Mucosa of rectum (tissue), 2 donors: ENCODE measurements at regions not wholly inside any gene's neighbourhood (a gene's known extent, or its start where the extent isn't known, plus 50 kb on each side); places are given as distances from the start of the nearest gene placed in this dataset.
"Not testable (repeated sequence)": the region's sequence is repeated elsewhere in the genome, so short reads cannot be mapped to it uniquely, and the experiment has no call there.

ENCODE experiments used
- H3K27ac ChIP-seq, 2 donors: one replicate each; pipeline ENCODE4 v1.7.0; 2013; ENCODE audit warnings: inconsistent platforms in 2 of 2, low read depth in 2 of 2, low read length in 2 of 2
- H3K27me3 ChIP-seq, 2 donors: one replicate each; pipeline ENCODE4 v1.7.0; 2013; ENCODE audit warnings: low read length in 2 of 2; ENCODE audit not compliant: control insufficient read depth in 2 of 2, insufficient read depth in 2 of 2
- H3K36me3 ChIP-seq, 2 donors: one replicate each; pipeline ENCODE4 v1.7.0; 2013; ENCODE audit warnings: low read length in 2 of 2; ENCODE audit not compliant: control insufficient read depth in 2 of 2, insufficient read depth in 2 of 2
- H3K4me1 ChIP-seq, 2 donors: one replicate each; pipeline ENCODE4 v1.7.0; 2013; ENCODE audit warnings: low read length in 2 of 2, mild to moderate bottlenecking in 1 of 2; ENCODE audit not compliant: control insufficient read depth in 2 of 2, insufficient read depth in 2 of 2
- H3K4me3 ChIP-seq, 2 donors: one replicate each; pipeline ENCODE4 v1.7.0; 2013; ENCODE audit warnings: low read length in 2 of 2
- H3K9ac ChIP-seq, 2 donors: one replicate each; pipeline ENCODE4 v1.7.0; 2013; ENCODE audit warnings: low read length in 2 of 2, low read depth in 1 of 2, mild to moderate bottlenecking in 1 of 2
- H3K9me3 ChIP-seq, 2 donors: one replicate each; pipeline ENCODE4 v1.7.0; 2013; ENCODE audit warnings: low read length in 2 of 2; ENCODE audit not compliant: control insufficient read depth in 2 of 2
- donor health status: healthy.
- donor health status: Normal muscosa, but diverticular disease.

- H3K4me3 ChIP-seq = no peak overlapping the region
- no peaks in the 10 kb centered on the region for H3K9me3 ChIP-seq
- no peaks in the 10 kb centered on the region for H3K4me1 ChIP-seq
- H3K36me3 ChIP-seq = peaks cover 9 to 12% of the 10 kb centered on the region in 2 donors
- H3K27me3 ChIP-seq = no peaks in the 10 kb centered on the region
- H3K27ac ChIP-seq = no peak overlapping the region
- no peak overlapping the region for H3K9ac ChIP-seq
Measured at GRCh38 chrX:3820167-3820566, 106.7 kb upstream of the PRKX start.

- not testable (repeated sequence) for H3K4me1 ChIP-seq, H3K4me3 ChIP-seq, H3K36me3 ChIP-seq, H3K9me3 ChIP-seq, H3K9ac ChIP-seq, H3K27ac ChIP-seq, H3K27me3 ChIP-seq
Measured at GRCh38 chrX:3817480-3817879, 104.0 kb upstream of the PRKX start.

- Histone ChIP-seq H3K36me3 (peaks cover 5 to 6% of the 10 kb centered on the region in 2 donors), H3K9ac (peak overlapping the region; percentile 75 to 87), H3K4me1 (no peaks in the 10 kb centered on the region), H3K27me3 (no peaks in the 10 kb centered on the region), H3K27ac (peak overlapping the region; percentile 96 to 98), H3K4me3 (peak overlapping the region; percentile 64 to 85), H3K9me3 (no peaks in the 10 kb centered on the region)
Measured at GRCh38 chrX:3815896-3816664, 102.6 kb upstream of the PRKX start.

- Histone ChIP-seq H3K4me3 (peak overlapping the region in 1 of 2 donors; percentile 34), H3K9ac (no peak overlapping the region), H3K27me3 (peaks cover 11 to 14% of the 10 kb centered on the region in 2 donors)
Measured at GRCh38 chrX:3811331-3812311, 98.2 kb upstream of the PRKX start.

GRCh38 chrX:3807906-3808305, 94.5 kb upstream of the PRKX start:
- H3K4me3 ChIP-seq = no peak overlapping the region
- peaks cover 15 to 16% of the 10 kb centered on the region in 2 donors for H3K27me3 ChIP-seq
- no peak overlapping the region for H3K27ac ChIP-seq
- H3K9me3 ChIP-seq = no peaks in the 10 kb centered on the region
- no peaks in the 10 kb centered on the region for H3K4me1 ChIP-seq
- H3K9ac ChIP-seq = no peak overlapping the region
- H3K36me3 ChIP-seq = no peaks in the 10 kb centered on the region

More at GRCh38 chrX:3811331-3812311, 98.2 kb upstream of the PRKX start:
- Histone ChIP-seq H3K4me1 (no peaks in the 10 kb centered on the region), H3K27ac (no peak overlapping the region), H3K36me3 (no peaks in the 10 kb centered on the region), H3K9me3 (no peaks in the 10 kb centered on the region)

GRCh38 chrX:3806630-3807029, 93.2 kb upstream of the PRKX start:
- H3K4me3 ChIP-seq = no peak overlapping the region
- no peaks in the 10 kb centered on the region for H3K9me3 ChIP-seq
- no peaks in the 10 kb centered on the region for H3K4me1 ChIP-seq
- H3K27me3 ChIP-seq = peaks cover 15 to 16% of the 10 kb centered on the region in 2 donors
- H3K27ac ChIP-seq = no peak overlapping the region
- no peak overlapping the region for H3K9ac ChIP-seq
- H3K36me3 ChIP-seq = no peaks in the 10 kb centered on the region

- H3K36me3 ChIP-seq = no peaks in the 10 kb centered on the region
- peaks cover 15 to 16% of the 10 kb centered on the region in 2 donors for H3K27me3 ChIP-seq
- no peak overlapping the region for H3K4me3 ChIP-seq
- H3K9ac ChIP-seq = no peak overlapping the region
- H3K4me1 ChIP-seq = no peaks in the 10 kb centered on the region
- H3K27ac ChIP-seq = no peak overlapping the region
- no peaks in the 10 kb centered on the region for H3K9me3 ChIP-seq
Measured at GRCh38 chrX:3803713-3804112, 90.3 kb upstream of the PRKX start.

GRCh38 chrX:3803305-3803704, 89.9 kb upstream of the PRKX start:
- H3K27me3 ChIP-seq = peaks cover 15 to 16% of the 10 kb centered on the region in 2 donors
- H3K4me1 ChIP-seq = no peaks in the 10 kb centered on the region
- no peaks in the 10 kb centered on the region for H3K36me3 ChIP-seq
- H3K27ac ChIP-seq = no peak overlapping the region
- H3K9me3 ChIP-seq = no peaks in the 10 kb centered on the region
- H3K9ac ChIP-seq = no peak overlapping the region
- no peak overlapping the region for H3K4me3 ChIP-seq

GRCh38 chrX:3795411-3795810, 82.0 kb upstream of the PRKX start:
- not testable (repeated sequence) for H3K36me3 ChIP-seq

GRCh38 chrX:3791449-3791848, 78.0 kb upstream of the PRKX start:
- H3K9me3 ChIP-seq = no peaks in the 10 kb centered on the region
- no peak overlapping the region for H3K27ac ChIP-seq
- H3K36me3 ChIP-seq = no peaks in the 10 kb centered on the region
- H3K27me3 ChIP-seq = peaks cover 8 to 9% of the 10 kb centered on the region in 2 donors
- no peak overlapping the region for H3K4me3 ChIP-seq
- no peaks in the 10 kb centered on the region for H3K4me1 ChIP-seq
- no peak overlapping the region for H3K9ac ChIP-seq

More at GRCh38 chrX:3795411-3795810, 82.0 kb upstream of the PRKX start:
- not testable (repeated sequence) for H3K27me3 ChIP-seq, H3K27ac ChIP-seq, H3K9me3 ChIP-seq, H3K4me3 ChIP-seq, H3K9ac ChIP-seq, H3K4me1 ChIP-seq
